Peyer's patch (tissue), 4 donors: ENCODE measurements at regions not wholly inside any gene's neighbourhood (a gene's known extent, or its start where the extent isn't known, plus 50 kb on each side); places are given as distances from the start of the nearest gene placed in this dataset.

Experiments used
- DNase-seq, 3 donors: peaks; one replicate each; pipeline ENCODE4 v3.0.0-alpha.2; 2017 to 2019
- H3K27ac ChIP-seq, 4 donors: fragments of 200-600 bp; sonication (generic); one replicate each; pipeline ENCODE4 v1.5.1; 2016 to 2019
- H3K27me3 ChIP-seq, 2 donors: fragments of 200-600 bp; sonication (generic); one replicate each; pipeline ENCODE4 v1.5.1; 2019
- H3K36me3 ChIP-seq, 3 donors: fragments of 200-600 bp; sonication (generic); one replicate each; pipeline ENCODE4 v1.5.1; 2016 to 2019
- H3K4me1 ChIP-seq, 4 donors: fragments of 200-600 bp; sonication (generic); one replicate each; pipeline ENCODE4 v1.5.1; 2016 to 2019
- H3K4me3 ChIP-seq, 4 donors: fragments of 200-600 bp; sonication (generic); 1 replicate in 3 of 4; 2 replicates in 1 of 4; pipeline ENCODE4 v1.5.1; 2016 to 2019; ENCODE audit warnings: mild to moderate bottlenecking in 1 of 4
- H3K9me3 ChIP-seq, 4 donors: fragments of 200-600 bp; sonication (generic); one replicate each; pipeline ENCODE4 v1.5.1; 2016 to 2019; ENCODE audit warnings: mild to moderate bottlenecking in 1 of 4
- POLR2A ChIP-seq, 2 donors: fragments of 450-650 bp; IDR thresholded peaks; one replicate each; pipeline ENCODE4 v1.5.1; 2017; ENCODE audit warnings: antibody characterized with exemption in 2 of 2, mild to moderate bottlenecking in 2 of 2, moderate library complexity in 2 of 2
- TF ChIP-seq, protein P1 (sequence below), 6 experiments: fragments of 450-650 bp in 4 of 6; fragments of 200-600 bp in 2 of 6; sonication (generic) in 1 of 6; IDR thresholded peaks; one replicate each; pipeline ENCODE4 v1.5.1; 2017 to 2019; ENCODE audit warnings: antibody characterized with exemption in 6 of 6, mild to moderate bottlenecking in 3 of 6, moderate library complexity in 1 of 6

GRCh38 chr16:27718201-27719105 lies 168.5 kb downstream of the KATNIP start:
- no peaks in the 10 kb centered on the region for H3K27me3 ChIP-seq
- peaks cover 0 to 14% (median 3%) of the 10 kb centered on the region in 4 donors for H3K4me1 ChIP-seq
- no peaks in the 10 kb centered on the region for H3K9me3 ChIP-seq
- H3K27ac ChIP-seq, result peak overlapping the region in 1 of 4 donors; percentile 28
- no peak overlapping the region for H3K4me3 ChIP-seq
- peak in 1 of 3 donors; percentile 40 for DNase-seq
- TF ChIP-seq POLR2A (IDR thresholded peaks at IDR 0.05), result no peak
- TF ChIP-seq, protein P1, sequence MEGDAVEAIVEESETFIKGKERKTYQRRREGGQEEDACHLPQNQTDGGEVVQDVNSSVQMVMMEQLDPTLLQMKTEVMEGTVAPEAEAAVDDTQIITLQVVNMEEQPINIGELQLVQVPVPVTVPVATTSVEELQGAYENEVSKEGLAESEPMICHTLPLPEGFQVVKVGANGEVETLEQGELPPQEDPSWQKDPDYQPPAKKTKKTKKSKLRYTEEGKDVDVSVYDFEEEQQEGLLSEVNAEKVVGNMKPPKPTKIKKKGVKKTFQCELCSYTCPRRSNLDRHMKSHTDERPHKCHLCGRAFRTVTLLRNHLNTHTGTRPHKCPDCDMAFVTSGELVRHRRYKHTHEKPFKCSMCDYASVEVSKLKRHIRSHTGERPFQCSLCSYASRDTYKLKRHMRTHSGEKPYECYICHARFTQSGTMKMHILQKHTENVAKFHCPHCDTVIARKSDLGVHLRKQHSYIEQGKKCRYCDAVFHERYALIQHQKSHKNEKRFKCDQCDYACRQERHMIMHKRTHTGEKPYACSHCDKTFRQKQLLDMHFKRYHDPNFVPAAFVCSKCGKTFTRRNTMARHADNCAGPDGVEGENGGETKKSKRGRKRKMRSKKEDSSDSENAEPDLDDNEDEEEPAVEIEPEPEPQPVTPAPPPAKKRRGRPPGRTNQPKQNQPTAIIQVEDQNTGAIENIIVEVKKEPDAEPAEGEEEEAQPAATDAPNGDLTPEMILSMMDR (IDR thresholded peaks at IDR 0.05), result no peak
- no peaks in the 10 kb centered on the region for H3K36me3 ChIP-seq

DNA sequence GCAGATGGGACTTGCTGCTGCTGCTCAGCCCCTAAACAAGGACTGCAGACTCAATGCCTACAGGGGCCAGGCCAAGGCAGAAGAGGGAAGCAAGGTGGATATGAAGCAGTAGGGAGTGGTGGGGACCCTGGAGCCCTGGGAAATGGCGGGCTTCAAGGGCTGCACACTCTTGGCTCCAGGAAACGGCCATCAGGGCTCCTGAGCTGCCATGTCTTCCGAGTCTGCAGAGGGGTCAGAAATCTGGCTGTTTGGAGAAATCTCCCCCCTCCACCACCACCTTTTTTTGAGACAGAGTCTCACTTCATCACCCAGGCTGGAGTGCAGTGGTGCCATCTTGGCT lies 169.1 kb downstream of the KATNIP start:
- TF ChIP-seq, protein P1 (IDR thresholded peaks at IDR 0.05), result no peak
- TF ChIP-seq POLR2A (IDR thresholded peaks at IDR 0.05), result no peak
- Histone ChIP-seq H3K4me1 (peaks cover 0 to 20% (median 5%) of the 10 kb centered on the region in 4 donors), H3K27me3 (no peaks in the 10 kb centered on the region), H3K4me3 (no peak overlapping the region), H3K27ac (no peak overlapping the region), H3K36me3 (no peaks in the 10 kb centered on the region), H3K9me3 (no peaks in the 10 kb centered on the region)
- DNase-seq, result no peak

GRCh38 chr16:27720731-27721530 lies 171.0 kb downstream of the KATNIP start:
- peak in 1 of 3 donors; percentile 48 for DNase-seq
- H3K9me3 ChIP-seq, result no peaks in the 10 kb centered on the region
- H3K4me1 ChIP-seq, result peaks cover 0 to 30% (median 5%) of the 10 kb centered on the region in 4 donors
- peaks cover 0 to 3% (median 0%) of the 10 kb centered on the region in 3 donors for H3K36me3 ChIP-seq
- no peak for TF ChIP-seq POLR2A (IDR thresholded peaks at IDR 0.05)
- TF ChIP-seq, protein P1 (IDR thresholded peaks at IDR 0.05), result no peak
- H3K27ac ChIP-seq, result peak overlapping the region; percentile 43 to 81 (median 72)
- H3K27me3 ChIP-seq, result no peaks in the 10 kb centered on the region
- no peak overlapping the region for H3K4me3 ChIP-seq

DNA sequence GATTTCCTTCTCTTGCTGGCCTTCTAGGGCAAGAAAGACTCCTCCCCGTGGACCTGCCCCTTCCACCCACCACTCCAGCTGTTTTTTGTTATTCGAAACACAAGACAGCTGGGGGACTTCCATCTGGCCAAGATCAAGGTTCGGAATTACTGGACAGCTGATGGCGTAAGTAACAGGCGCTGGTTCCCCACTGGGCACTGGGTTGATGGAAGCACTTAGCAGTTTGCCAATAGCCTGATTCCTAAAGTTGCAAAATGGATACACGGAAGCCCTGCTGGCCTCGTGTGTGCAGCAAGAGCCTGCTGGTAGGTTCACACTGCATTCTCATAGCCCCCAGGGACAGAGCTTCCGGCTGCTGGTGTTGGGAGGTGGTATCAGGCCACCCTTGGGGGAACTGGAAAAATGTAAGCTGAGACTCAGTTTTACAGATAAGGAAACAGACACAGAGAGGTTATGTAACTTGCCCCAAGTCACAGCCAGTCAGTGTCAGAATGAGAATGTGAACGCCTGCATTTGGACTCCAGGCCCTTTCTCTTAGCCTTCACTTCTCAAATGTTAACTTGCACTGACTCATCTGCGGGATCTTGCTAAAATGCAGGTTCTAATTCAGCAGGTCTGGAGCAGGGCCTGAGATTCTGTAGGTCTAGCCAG lies 171.7 kb downstream of the KATNIP start:
- Histone ChIP-seq H3K4me1 (peaks cover 0 to 30% (median 5%) of the 10 kb centered on the region in 4 donors), H3K36me3 (peaks cover 0 to 6% (median 0%) of the 10 kb centered on the region in 3 donors), H3K27ac (peak overlapping the region; percentile 2 to 81 (median 72)), H3K4me3 (no peak overlapping the region), H3K27me3 (no peaks in the 10 kb centered on the region), H3K9me3 (no peaks in the 10 kb centered on the region)
- TF ChIP-seq, protein P1 (IDR thresholded peaks at IDR 0.05), result no peak
- no peak for TF ChIP-seq POLR2A (IDR thresholded peaks at IDR 0.05)
- peak in 2 of 3 donors; percentile 48 to 64 for DNase-seq

DNA sequence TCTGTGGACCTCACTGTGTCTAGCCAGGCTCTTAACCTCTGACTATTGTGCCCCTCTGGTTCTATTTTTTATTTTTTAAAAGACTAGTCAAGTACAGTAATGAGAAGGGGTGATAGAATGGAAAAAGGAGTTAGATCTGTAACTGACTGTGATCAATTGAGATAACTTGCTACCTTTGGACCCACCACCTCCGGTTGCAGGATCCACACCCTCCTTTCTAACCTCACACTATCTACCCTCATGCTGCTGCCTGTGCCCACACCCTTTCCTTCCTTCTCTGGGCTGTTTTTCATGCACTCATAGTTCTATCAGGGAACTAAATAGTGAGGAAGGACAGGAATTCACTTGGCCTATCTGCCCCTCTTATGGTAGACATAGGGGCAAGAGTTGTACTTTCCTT lies 172.3 kb downstream of the KATNIP start:
- TF ChIP-seq, protein P1 (IDR thresholded peaks at IDR 0.05), result no peak
- peak in 2 of 3 donors; percentile 48 to 61 for DNase-seq
- Histone ChIP-seq H3K36me3 (peaks cover 0 to 6% (median 0%) of the 10 kb centered on the region in 3 donors), H3K4me3 (no peak overlapping the region), H3K27ac (peak overlapping the region in 3 of 4 donors; percentile 67 to 81 (median 78)), H3K4me1 (peaks cover 0 to 30% (median 5%) of the 10 kb centered on the region in 4 donors), H3K9me3 (no peaks in the 10 kb centered on the region), H3K27me3 (no peaks in the 10 kb centered on the region)
